Suppressor macrophage treated with lipopolysaccharide for 1 hour (primary cell): ENCODE measurements at regions not wholly inside any gene's neighbourhood (a gene's known extent, or its start where the extent isn't known, plus 50 kb on each side); places are given as distances from the start of the nearest gene placed in this dataset.
"Not testable (repeated sequence)": the region's sequence is repeated elsewhere in the genome, so short reads cannot be mapped to it uniquely, and the experiment has no call there.

ENCODE experiments used
- DNase-seq, 3 donors: peaks; one replicate each; pipeline ENCODE4 v3.0.0-alpha.2; 2020 to 2022

GRCh38 chr18:71329114-71329513 lies 1040.3 kb downstream of the SOCS6 start:
- DNase-seq, result no peak

- DNase-seq, result no peak
These were observed 1039.0 kb downstream of the SOCS6 start for GRCh38 chr18:71327850-71328249.

DNA sequence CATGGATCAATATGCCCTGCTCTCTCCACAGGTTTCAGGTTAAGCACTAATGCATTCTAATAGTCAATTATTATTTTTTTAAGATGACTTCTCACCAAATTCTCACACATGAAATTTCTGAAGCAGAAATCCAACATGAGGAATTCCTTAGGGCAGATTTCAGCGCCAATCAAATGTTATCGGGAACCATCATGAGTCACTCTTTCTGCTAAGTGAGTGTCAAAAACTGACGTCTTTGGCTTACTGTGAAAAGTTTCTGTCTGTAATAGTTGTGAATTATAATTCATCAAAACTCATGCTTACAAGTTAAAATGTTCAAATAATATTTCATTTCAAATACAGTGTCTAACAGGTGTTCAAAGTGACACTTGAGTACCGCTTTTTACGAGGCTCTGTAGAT lies 1038.6 kb downstream of the SOCS6 start:
- no peak for DNase-seq

DNA sequence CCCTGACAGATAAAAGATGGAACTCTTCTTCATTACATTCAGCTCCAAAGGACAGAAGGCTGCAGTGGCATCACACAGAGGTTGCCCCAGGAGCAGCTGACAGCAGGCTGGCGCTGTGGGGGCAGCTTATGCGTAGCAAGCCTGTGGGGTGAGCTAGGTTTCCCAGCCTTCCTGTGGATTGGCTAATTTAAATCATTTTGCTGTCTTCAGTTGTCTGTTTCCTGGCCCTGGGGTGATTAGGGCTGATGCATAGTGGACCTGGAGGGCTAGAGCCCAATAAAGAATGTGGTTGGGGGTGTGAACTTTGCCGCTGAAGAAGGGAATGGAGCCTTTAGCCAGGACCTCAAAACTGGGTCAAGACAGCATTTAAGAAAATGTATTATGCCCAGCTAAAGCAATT lies 1038.0 kb downstream of the SOCS6 start:
- no peak for DNase-seq

GRCh38 chr18:71324356-71324755 lies 1035.5 kb downstream of the SOCS6 start:
- DNase-seq, result no peak

DNA sequence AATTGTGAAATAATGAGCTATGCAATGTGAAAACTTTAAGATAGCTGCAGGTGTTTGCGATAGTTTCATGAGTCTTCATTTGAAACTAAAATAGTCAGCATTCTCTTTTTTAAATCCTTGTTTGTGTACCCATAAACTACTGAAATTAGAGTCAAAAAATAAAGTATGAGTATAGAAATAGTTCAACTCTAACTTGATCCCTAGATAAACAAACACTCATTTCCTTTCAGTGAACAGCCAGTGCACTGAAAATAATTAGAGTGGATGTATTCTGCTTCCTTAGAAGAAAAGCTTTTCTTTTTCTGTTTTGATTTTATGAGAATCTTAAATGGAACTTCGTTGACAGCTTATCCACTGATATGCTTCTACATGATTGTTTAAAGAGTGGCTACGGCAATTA lies 1033.4 kb downstream of the SOCS6 start:
- DNase-seq, result no peak

DNA sequence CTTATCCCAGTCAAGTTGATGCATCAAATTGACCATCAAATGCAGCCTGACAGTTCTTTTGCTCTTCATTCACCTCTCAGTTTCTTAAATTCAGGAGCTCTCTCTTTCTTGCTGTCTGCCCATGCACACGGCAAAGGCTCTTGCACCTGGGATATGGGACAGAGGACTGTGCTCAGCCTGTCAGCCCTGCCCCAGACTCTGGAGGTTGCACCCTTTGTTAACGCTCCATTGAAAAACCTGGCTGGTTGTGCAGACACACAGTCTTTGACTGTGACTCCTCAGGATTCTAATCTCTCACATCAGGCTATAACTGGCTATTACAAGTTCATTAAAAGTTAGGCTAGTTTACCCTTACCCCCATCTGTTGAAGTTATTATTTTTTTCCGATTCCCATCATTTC lies 1032.5 kb downstream of the SOCS6 start:
- DNase-seq, result no peak

GRCh38 chr18:71304856-71305255 lies 1016.0 kb downstream of the SOCS6 start:
- DNase-seq, result no peak

GRCh38 chr18:71303743-71304142 lies 1014.9 kb downstream of the SOCS6 start:
- not testable (repeated sequence) for DNase-seq

GRCh38 chr18:71301596-71301995 lies 1012.8 kb downstream of the SOCS6 start:
- DNase-seq, result no peak

DNA sequence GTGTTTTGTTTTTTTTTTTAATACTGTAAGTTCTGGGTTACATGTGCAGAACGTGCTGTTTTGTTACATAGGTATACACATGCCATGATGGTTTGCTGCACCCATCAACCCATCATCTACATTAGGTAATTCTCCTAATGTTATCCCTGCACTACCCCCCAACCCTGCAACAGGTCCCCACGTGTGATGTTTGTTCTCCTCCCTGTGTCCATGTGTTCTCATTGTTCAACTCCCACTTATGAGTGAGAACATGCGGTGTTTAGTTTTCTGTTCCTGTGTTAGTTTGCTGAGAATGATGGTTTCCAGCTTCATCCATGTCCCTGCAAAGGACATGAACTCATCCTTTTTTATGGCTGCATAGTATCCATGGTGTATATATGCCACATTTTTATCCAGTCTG lies 1005.4 kb downstream of the SOCS6 start:
- DNase-seq, result not testable (repeated sequence)

DNA sequence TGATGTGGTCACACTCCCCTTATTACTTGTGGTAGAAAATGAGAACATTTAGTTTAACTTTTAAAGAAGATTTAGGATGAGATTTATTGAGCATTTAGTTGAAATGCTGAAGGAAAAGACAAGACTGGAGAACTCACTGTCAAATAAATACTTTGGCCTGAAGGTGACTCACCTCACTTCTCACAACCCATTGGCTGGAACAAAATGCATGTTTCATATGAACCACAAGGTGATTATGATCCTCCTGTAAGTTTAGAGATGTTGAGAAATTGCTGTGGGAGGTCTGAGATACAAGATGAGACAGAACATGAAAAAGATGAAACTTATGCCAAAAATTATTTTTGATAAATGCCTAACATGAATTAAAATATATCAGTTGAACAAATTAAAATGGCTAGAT lies 1004.5 kb downstream of the SOCS6 start:
- no peak for DNase-seq

GRCh38 chr18:71287268-71287667 lies 998.4 kb downstream of the SOCS6 start:
- DNase-seq, result no peak

GRCh38 chr18:71252351-71252865 lies 963.6 kb downstream of the SOCS6 start:
- no peak for DNase-seq

GRCh38 chr18:71250191-71250590 lies 961.3 kb downstream of the SOCS6 start:
- DNase-seq, result no peak

DNA sequence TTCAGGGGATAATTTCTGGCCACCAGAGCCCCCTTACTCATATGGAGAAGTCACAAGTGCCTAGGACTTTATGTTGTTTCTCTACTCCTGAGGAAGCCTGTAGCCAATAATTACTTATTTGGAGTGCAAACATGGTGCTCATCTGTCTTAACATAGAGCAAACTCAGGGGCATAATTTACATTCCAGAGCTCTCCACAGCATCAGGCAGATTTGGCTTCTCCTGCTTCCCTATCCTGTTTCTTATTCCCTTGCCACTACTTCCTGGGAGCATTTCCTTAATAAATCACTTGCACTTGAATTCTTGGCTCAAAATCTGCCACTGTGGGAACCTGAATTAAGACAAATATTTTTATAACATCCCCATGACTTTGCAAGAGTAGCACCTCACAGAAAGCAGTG lies 960.9 kb downstream of the SOCS6 start:
- no peak for DNase-seq

DNA sequence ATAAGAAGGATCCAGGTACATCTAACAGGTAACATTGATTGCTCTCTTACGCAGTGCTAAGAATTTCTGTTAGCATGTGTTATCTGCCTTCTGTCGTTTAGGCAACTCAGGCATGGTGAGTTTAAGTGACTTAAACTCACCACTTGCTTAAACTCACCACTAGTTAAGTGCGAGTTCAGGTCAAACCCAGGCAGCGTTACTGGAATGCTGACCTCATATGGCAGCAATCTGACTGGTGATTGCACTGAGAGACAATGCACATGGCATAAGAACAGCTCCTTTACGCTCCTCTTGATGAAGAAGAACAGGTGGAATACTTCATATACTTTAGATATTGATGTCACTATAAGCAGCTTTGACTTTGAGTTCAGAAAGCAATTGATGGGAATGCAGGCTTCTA lies 954.1 kb downstream of the SOCS6 start:
- no peak for DNase-seq

DNA sequence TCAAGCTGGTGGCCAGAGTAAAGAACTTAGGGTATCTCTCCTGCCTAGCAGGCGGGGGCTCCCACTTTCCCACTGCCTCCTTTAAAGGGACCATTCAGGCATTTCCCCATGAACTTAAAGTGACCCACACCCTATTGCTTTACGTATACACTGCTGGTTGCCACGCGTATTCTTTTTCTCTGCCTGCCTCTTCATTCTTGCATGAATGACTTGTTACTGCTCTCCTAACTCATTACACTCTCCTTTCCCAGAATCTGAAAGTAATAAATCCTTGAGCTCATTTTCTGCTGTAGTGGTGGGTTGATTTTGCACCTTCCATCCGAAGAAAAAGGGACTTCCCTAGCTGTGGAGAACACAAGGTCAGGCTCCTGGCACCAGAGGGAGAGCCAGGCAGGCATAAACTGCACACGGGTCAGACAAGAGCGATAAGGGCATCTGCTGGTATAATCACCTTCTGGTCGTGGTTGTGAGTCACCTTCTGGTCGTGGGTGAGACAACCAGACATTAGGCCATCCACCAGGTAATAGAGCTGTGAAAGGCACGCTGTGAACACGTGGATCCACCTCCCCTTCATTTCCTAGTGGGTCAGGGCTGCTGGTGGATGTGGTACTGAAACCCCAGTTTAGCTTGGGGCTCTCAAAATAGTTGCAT lies 950.3 kb downstream of the SOCS6 start:
- no peak for DNase-seq

GRCh38 chr18:71237641-71238040 lies 948.8 kb downstream of the SOCS6 start:
- DNase-seq, result no peak

- no peak for DNase-seq
These were observed 944.3 kb downstream of the SOCS6 start for GRCh38 chr18:71233177-71233576.

GRCh38 chr18:71223486-71223885 lies 934.6 kb downstream of the SOCS6 start:
- DNase-seq, result no peak

DNA sequence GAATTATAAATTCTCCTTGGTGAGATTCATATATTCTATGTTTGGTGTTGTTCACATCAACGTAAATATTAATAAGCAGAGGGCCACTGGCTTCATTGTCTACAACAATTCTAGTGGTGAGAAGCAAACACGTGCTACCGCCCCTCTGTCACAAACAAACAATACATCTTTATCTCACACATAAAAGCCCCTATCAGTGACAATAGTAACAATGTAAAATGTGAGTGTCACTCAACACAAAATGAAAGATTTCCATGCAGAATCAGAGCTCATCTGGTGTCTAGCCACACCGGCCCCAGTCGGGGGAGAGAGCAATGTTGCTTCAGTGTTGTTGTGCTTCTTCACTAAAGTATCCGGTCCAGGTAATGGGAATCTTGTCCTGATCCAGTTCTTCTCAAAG lies 932.6 kb downstream of the SOCS6 start:
- DNase-seq, result no peak

DNA sequence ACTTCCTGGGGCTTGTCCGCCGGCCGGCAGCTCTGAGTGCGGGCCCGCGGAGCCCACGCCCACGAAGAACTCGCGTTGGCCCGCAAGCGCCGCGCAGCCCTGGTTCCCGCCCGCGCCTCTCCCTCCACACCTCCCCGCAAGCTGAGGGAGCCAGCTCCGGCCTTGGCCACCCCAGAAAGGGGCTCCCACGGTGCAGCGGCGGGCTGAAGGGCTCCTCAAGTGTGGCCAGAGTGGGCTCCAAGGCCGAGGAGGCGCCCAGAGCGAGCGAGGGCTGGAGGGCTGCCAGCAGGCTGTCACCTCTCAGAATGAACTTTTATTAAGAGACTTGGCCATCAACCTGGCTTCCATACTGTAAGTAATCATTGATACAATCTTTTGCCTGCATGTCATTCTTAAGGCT lies 923.9 kb downstream of the SOCS6 start:
- DNase-seq, result not testable (repeated sequence)

DNA sequence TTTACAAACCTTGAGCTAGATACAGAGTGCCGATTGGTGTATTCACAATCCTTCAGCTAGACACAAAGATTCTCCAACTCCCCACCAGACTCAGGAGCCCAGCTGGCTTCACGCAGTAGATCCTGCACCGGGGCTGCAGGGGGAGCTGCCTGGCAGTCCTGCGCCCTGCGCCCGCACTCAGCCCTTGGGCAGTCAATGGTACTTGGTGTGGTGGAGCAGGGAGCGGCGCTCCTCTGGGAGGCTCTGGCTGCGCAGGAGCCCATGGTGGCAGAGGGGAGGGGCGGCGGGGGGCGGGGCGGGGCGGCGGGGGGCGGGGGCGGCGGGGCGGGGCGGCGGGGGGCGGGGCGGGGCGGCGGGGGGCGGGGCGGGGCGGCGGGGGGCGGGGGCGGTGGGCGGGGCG lies 923.4 kb downstream of the SOCS6 start:
- no peak for DNase-seq

GRCh38 chr18:71209944-71210343 lies 921.1 kb downstream of the SOCS6 start:
- DNase-seq, result no peak
